ENCODE measurements at regions not wholly inside any gene's neighbourhood (a gene's known extent, or its start where the extent isn't known, plus 50 kb on each side); places are given as distances from the start of the nearest gene placed in this dataset.

GRCh38 chr15:61759639-61760038 is 300.6 kb downstream of the VPS13C start:
- TF ChIP-seq SP1 (IDR thresholded peaks at IDR 0.05) (no peak), FOXA1 (IDR thresholded peaks at IDR 0.05) (no peak), FOXM1 (IDR thresholded peaks at IDR 0.05; ENCODE audit: borderline replicate concordance) (no peak), NFRKB (IDR thresholded peaks at IDR 0.05) (no peak), LEF1 (IDR thresholded peaks at IDR 0.05; ENCODE audit: borderline replicate concordance) (no peak), BHLHE40 (IDR thresholded peaks at IDR 0.05; ENCODE audit: borderline replicate concordance) (no peak), L3MBTL2 (conservative IDR thresholded peaks at IDR 0.05) (no peak), TARDBP (IDR thresholded peaks at IDR 0.05) (no peak), PKNOX1 (IDR thresholded peaks at IDR 0.05) (no peak), CTBP1 (IDR thresholded peaks at IDR 0.05; ENCODE audit: borderline replicate concordance) (no peak), FOXK2 (IDR thresholded peaks at IDR 0.05) (no peak)

Measured in HEK293T (cell line).